ENCODE measurements at regions not wholly inside any gene's neighbourhood (a gene's known extent, or its start where the extent isn't known, plus 50 kb on each side); places are given as distances from the start of the nearest gene placed in this dataset.

DNA sequence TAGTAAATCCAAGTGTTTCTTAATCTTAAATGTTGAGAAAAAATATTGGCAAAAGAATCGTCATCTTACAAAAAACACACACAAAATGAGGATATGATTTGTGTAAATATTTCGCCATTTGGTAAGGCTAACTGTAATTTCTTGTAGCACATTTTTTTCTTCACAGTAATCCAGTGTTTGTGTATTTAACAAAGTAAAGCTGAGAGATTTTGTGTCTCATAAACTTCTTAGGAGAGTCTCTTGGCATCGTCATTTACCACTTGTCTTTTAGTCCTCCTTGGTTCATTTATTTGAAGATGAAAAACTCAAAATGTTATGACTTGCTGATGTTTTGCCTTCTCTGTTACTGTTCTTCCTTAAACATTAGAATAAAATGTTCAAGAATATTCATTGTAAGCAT, 326.7 kb upstream of the PITX2 start:
- no peak overlapping the region for H3K4me3 ChIP-seq (ENCODE audit: control insufficient read depth, low read depth, low read length)
- DNase-seq (ENCODE audit: low read depth): no peak
- TF ChIP-seq, protein P1, sequence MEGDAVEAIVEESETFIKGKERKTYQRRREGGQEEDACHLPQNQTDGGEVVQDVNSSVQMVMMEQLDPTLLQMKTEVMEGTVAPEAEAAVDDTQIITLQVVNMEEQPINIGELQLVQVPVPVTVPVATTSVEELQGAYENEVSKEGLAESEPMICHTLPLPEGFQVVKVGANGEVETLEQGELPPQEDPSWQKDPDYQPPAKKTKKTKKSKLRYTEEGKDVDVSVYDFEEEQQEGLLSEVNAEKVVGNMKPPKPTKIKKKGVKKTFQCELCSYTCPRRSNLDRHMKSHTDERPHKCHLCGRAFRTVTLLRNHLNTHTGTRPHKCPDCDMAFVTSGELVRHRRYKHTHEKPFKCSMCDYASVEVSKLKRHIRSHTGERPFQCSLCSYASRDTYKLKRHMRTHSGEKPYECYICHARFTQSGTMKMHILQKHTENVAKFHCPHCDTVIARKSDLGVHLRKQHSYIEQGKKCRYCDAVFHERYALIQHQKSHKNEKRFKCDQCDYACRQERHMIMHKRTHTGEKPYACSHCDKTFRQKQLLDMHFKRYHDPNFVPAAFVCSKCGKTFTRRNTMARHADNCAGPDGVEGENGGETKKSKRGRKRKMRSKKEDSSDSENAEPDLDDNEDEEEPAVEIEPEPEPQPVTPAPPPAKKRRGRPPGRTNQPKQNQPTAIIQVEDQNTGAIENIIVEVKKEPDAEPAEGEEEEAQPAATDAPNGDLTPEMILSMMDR (conservative IDR thresholded peaks at IDR 0.05; ENCODE audit: control insufficient read depth, insufficient read depth, low read depth, low read length): no peak

DNA sequence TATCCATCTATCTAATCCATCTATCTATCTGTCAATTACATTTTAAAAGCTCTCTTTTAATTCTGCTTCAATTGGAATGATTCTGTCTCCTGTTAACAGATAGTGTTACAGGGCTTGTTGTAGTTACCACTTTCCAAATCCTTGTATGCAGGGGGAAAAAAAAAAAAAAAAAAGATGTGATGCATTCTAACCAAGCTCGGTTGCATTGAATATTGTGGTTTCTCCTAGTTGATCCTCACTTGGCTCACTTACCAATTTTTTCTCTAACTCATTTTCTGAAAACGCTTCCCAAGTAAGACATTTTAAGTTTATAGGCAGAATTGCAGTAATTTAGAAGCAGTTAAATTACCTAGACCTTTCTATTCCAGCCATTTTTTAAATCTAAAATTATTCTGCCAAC, 327.9 kb upstream of the PITX2 start:
- no peak overlapping the region for H3K4me3 ChIP-seq (ENCODE audit: control insufficient read depth, low read depth, low read length)
- DNase-seq (ENCODE audit: low read depth): no peak
- TF ChIP-seq, protein P1 (conservative IDR thresholded peaks at IDR 0.05; ENCODE audit: control insufficient read depth, insufficient read depth, low read depth, low read length): no peak

DNA sequence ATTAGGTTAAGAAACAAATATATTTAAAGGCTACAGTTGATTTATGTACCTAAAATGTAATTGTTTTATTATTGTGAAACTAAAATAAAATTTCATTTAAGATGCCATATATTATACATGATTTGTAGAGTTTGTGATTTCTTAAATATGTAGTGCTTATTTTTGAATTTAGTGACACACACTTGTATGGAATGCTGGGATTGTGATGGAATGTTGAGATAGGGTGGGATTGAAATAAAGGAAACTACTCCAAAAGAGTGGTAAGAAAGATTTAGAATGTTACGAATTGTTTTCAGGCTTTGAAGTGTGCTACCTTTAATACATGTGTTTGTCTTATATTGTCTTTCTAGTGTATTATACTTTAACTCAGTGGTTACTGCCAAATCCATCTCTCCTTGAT, 330.3 kb upstream of the PITX2 start:
- no peak overlapping the region for H3K4me3 ChIP-seq (ENCODE audit: control insufficient read depth, low read depth, low read length)
- no peak for DNase-seq (ENCODE audit: low read depth)
- TF ChIP-seq, protein P1 (conservative IDR thresholded peaks at IDR 0.05; ENCODE audit: control insufficient read depth, insufficient read depth, low read depth, low read length): no peak

DNA sequence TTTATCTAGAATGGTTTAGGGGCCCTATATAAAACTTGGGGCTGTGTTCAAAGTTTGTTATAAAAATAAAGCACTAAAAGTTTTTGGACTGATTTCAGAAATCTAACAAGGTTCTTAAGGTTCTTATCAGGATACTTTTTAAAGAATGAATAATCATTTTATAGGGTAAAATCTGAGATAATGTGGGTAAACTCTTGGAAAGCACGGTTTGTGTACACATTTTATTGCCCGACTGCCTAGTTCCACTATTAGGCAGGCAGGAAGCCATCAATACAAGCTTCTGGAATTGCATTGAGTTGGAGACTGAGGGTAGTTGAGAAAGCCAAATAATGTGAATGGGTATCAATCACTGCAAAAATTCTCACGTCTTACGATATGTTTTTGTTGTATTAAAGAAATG, 331.0 kb upstream of the PITX2 start:
- TF ChIP-seq, protein P1 (conservative IDR thresholded peaks at IDR 0.05; ENCODE audit: control insufficient read depth, insufficient read depth, low read depth, low read length): no peak
- H3K4me3 ChIP-seq (ENCODE audit: control insufficient read depth, low read depth, low read length): no peak overlapping the region
- no peak for DNase-seq (ENCODE audit: low read depth)

DNA sequence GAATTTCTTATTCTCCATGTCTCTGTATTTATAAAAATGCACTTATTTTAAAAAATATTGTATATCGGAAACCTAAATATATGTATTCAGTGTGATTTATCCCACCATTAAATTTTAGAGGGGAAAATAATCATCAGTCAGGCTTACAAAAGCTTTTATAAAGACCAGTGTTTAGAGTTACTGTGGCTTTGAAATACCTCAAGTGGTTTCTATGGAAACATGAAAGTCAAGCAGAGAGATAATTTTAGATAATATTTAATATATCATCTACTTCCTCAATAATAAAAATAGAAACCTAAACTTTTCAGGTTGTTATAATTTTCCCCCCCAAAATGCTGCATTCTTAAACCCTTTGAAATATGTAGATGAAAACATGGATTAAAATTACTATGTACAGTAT, 332.9 kb upstream of the PITX2 start:
- TF ChIP-seq, protein P1 (conservative IDR thresholded peaks at IDR 0.05; ENCODE audit: control insufficient read depth, insufficient read depth, low read depth, low read length): no peak
- no peak for DNase-seq (ENCODE audit: low read depth)
- H3K4me3 ChIP-seq (ENCODE audit: control insufficient read depth, low read depth, low read length): no peak overlapping the region

DNA sequence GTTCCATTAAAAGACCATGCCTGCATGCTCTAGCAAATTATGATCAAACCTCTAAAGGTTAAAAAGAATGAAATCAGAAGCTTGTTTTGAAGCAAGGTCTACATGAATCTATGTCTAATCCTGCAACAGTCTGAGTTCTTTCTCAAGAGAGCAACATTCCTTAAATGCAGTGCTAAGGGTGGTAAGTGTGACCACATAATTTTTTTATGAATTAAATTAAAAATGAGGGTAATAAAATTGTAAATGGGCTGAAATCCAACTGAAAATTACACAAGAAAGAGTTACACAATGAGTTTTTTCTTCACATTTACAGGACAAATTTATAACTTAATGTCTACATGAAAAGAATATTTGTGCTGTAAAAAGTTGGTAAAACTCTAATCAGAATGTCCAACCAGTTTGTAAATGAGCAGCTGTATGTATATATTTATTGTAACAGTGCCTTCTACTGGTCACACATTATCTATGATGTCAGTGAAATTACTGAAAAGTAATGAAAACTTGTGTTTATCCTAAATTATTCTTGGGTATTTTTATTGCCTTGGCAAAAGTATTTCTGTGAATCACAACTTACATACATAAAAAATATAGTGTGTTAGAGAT, 336.3 kb upstream of the PITX2 start:
- H3K4me3 ChIP-seq (ENCODE audit: control insufficient read depth, low read depth, low read length): no peak overlapping the region
- TF ChIP-seq, protein P1 (conservative IDR thresholded peaks at IDR 0.05; ENCODE audit: control insufficient read depth, insufficient read depth, low read depth, low read length): peak; percentile 43
- peak; percentile 52 for DNase-seq (ENCODE audit: low read depth)

DNA sequence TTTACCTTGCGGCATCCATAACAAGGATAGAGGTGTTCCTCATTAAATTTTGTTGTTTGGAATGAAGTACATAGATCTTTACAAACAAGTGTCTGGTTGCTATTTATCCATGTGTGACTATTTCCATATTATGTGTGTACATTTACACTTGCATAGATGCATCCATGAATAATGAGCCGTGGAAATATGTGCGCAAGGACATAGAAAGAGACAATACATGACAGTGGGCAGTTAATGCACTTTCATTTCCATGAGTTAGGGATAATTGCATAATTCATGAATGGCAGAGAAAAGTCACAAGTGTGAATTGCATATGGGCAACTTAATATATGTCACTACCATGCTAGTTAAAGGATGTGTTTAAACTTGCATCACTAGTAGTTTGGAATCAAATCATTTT, 338.2 kb upstream of the PITX2 start:
- DNase-seq (ENCODE audit: low read depth): no peak
- H3K4me3 ChIP-seq (ENCODE audit: control insufficient read depth, low read depth, low read length): no peak overlapping the region
- TF ChIP-seq, protein P1 (conservative IDR thresholded peaks at IDR 0.05; ENCODE audit: control insufficient read depth, insufficient read depth, low read depth, low read length): no peak

Measured in fibroblast of mammary gland (primary cell).